ENCODE measurements at regions not wholly inside any gene's neighbourhood (a gene's known extent, or its start where the extent isn't known, plus 50 kb on each side); places are given as distances from the start of the nearest gene placed in this dataset.
"Not testable (repeated sequence)": the region's sequence is repeated elsewhere in the genome, so short reads cannot be mapped to it uniquely, and the experiment has no call there.

DNA sequence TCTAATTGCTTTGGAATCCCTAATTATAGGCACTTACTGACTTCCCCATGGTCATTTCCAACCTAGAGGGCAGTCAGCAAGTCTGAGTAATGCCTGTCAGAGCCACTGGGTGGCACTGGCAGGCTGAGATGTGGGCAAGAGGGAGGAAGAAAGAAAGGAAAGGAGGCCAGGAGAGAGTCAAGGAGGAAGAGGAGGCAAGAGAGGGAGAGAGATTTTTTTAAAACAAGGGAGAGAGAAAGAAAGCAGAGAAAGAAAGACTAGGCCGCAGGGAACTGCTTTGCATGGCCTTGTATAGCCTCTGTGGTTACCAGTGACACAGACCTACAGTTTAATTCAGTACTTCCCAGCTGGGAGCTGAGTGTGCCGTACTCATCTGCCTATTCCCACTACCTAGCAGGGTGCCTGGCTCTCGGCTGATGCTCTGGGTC, 210.4 kb upstream of the ADO start:
- Histone ChIP-seq H3K4me1 (ENCODE audit: control insufficient read depth, insufficient read depth, low read length) (peaks cover 16% of the 10 kb centered on the region), H3K9me3 (replicated peaks; ENCODE audit: low read length) (no peaks in the 10 kb centered on the region), H3K4me2 (ENCODE audit: low read length) (no peak overlapping the region), H3K4me3 (ENCODE audit: low read length) (no peak overlapping the region), H3K27me3 (ENCODE audit: control insufficient read depth, insufficient read depth, low read length) (no peaks in the 10 kb centered on the region), H3K36me3 (ENCODE audit: insufficient read depth, low read length) (no peaks in the 10 kb centered on the region), H3K9ac (ENCODE audit: low read depth, low read length) (no peak overlapping the region)

GRCh38 chr10:62597226-62597625, 207.3 kb upstream of the ADO start:
- Histone ChIP-seq H3K9ac (ENCODE audit: low read depth, low read length) (no peak overlapping the region), H3K4me1 (ENCODE audit: control insufficient read depth, insufficient read depth, low read length) (peaks cover 6% of the 10 kb centered on the region), H3K27me3 (ENCODE audit: control insufficient read depth, insufficient read depth, low read length) (no peaks in the 10 kb centered on the region), H3K9me3 (replicated peaks; ENCODE audit: low read length) (no peaks in the 10 kb centered on the region), H3K36me3 (ENCODE audit: insufficient read depth, low read length) (no peaks in the 10 kb centered on the region), H3K4me3 (ENCODE audit: low read length) (no peak overlapping the region), H3K4me2 (ENCODE audit: low read length) (no peak overlapping the region)

DNA sequence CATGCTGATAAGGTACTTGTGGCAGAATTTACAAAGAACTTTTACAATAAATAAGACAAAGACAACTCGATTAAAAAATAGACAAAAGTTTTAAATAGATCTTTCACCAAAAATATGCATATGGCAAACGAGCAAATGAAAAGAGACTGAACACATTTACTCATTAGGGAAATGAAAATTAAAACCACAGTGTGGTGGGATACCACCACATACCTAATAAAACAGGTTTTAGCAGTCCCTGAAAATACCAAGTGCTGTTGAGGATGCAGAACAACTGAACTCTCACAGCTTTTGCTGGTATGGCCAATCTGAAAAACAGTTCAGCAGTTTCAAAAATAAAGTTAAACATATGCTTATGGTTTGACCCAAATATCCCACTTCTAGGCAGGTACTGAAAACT, 205.4 kb upstream of the ADO start:
- H3K4me1 ChIP-seq (ENCODE audit: control insufficient read depth, insufficient read depth, low read length), result peaks cover 6% of the 10 kb centered on the region
- H3K4me2 ChIP-seq (ENCODE audit: low read length), result no peak overlapping the region
- no peaks in the 10 kb centered on the region for H3K36me3 ChIP-seq (ENCODE audit: insufficient read depth, low read length)
- no peak overlapping the region for H3K4me3 ChIP-seq (ENCODE audit: low read length)
- no peaks in the 10 kb centered on the region for H3K9me3 ChIP-seq (replicated peaks; ENCODE audit: low read length)
- no peaks in the 10 kb centered on the region for H3K27me3 ChIP-seq (ENCODE audit: control insufficient read depth, insufficient read depth, low read length)
- H3K9ac ChIP-seq (ENCODE audit: low read depth, low read length), result no peak overlapping the region

DNA sequence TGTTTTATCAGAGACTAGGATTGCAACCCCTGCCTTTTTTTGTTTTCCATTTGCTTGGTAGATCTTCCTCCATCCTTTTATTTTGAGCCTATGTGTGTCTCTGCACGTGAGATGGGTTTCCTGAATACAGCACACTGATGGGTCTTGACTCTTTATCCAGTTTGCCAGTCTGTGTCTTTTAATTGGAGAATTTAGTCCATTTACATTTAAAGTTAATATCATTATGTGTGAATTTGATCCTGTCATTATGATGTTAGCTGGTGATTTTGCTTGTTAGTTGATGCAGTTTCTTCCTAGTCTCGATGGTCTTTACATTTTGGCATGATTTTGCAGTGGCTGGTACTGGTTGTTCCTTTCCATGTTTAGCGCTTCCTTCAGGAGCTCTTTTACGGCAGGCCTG, 198.0 kb upstream of the ADO start:
- H3K9me3 ChIP-seq (replicated peaks; ENCODE audit: low read length); H3K36me3 ChIP-seq (ENCODE audit: insufficient read depth, low read length); H3K4me1 ChIP-seq (ENCODE audit: control insufficient read depth, insufficient read depth, low read length); H3K4me2 ChIP-seq (ENCODE audit: low read length); H3K27me3 ChIP-seq (ENCODE audit: control insufficient read depth, insufficient read depth, low read length); H3K9ac ChIP-seq (ENCODE audit: low read depth, low read length); H3K4me3 ChIP-seq (ENCODE audit: low read length): not testable (repeated sequence)

GRCh38 chr10:62608189-62608875, 196.2 kb upstream of the ADO start:
- not testable (repeated sequence) for H3K9me3 ChIP-seq (replicated peaks; ENCODE audit: low read length); H3K4me2 ChIP-seq (ENCODE audit: low read length); H3K9ac ChIP-seq (ENCODE audit: low read depth, low read length); H3K4me3 ChIP-seq (ENCODE audit: low read length); H3K4me1 ChIP-seq (ENCODE audit: control insufficient read depth, insufficient read depth, low read length); H3K27me3 ChIP-seq (ENCODE audit: control insufficient read depth, insufficient read depth, low read length); H3K36me3 ChIP-seq (ENCODE audit: insufficient read depth, low read length)

DNA sequence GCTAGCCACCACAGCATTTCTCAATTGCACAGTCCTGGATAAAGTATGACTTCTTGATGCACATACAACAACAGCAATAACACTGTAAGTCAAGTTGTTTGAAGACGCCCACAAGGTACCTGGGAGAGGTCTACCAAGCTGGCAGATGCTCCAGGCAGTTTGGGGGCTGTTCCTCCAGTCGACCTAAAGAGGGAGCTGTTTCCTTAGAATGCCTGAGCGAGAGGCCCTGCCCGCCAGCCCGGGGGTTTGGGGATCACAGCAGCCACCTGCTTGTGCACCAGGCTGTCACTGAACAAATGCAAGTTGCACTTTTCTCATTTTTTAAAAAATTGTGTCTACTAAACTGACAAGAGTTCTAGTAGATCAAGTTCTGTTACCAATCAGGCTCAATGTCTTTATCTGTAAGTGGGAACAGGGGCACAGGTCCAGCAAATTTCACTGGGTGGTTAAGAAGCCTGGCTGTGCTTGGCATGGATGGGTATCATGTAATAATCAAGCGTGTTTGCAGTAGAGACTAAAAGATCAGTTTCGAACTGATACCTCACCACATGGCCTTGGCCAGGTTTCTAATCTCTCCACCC, 193.8 kb upstream of the ADO start:
- Histone ChIP-seq H3K4me2 (ENCODE audit: low read length) (no peak overlapping the region), H3K4me1 (ENCODE audit: control insufficient read depth, insufficient read depth, low read length) (peaks cover 20% of the 10 kb centered on the region), H3K9ac (ENCODE audit: low read depth, low read length) (no peak overlapping the region), H3K4me3 (ENCODE audit: low read length) (no peak overlapping the region), H3K36me3 (ENCODE audit: insufficient read depth, low read length) (no peaks in the 10 kb centered on the region), H3K27me3 (ENCODE audit: control insufficient read depth, insufficient read depth, low read length) (no peaks in the 10 kb centered on the region), H3K9me3 (replicated peaks; ENCODE audit: low read length) (no peaks in the 10 kb centered on the region)

DNA sequence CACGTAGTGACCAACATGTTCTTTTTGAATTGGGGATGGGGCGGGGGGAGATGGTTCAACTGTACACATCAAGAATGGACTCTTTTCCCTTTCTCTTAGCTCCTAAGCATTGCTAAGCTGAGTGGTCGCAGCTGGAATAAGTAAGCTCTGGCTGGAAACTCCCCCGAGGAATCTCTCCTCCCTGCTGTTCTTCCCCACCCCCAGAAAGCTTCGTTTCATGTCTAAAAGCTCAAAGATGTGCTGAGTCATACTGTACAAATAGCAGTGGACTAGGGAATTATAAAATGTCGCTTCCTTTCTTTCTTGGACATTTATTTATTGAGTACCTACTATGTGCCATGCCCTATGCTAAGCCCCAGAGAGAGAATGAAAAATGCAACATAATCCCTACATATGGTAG, 191.1 kb upstream of the ADO start:
- Histone ChIP-seq H3K4me3 (ENCODE audit: low read length) (no peak overlapping the region), H3K4me1 (ENCODE audit: control insufficient read depth, insufficient read depth, low read length) (peaks cover 26% of the 10 kb centered on the region), H3K9ac (ENCODE audit: low read depth, low read length) (no peak overlapping the region), H3K36me3 (ENCODE audit: insufficient read depth, low read length) (no peaks in the 10 kb centered on the region), H3K27me3 (ENCODE audit: control insufficient read depth, insufficient read depth, low read length) (no peaks in the 10 kb centered on the region), H3K9me3 (replicated peaks; ENCODE audit: low read length) (no peaks in the 10 kb centered on the region), H3K4me2 (ENCODE audit: low read length) (no peak overlapping the region)

DNA sequence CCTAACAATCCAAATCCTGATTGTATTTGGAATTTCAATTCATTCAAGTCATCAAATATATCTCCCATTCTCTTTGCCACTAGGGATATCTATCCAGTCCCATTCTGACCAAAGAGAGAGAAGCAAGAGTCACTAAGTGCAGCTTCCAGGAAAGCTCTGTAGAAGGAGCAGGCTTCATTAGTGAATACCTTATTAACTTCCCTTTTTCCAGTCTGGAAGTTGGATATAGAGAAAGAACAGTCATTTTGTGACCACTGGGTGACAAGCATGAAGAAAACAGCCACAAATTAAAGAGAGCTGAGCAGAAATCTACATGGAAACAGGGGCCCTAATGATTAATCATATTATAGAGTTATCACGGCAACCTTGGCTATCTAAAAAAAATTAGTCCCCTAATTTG, 190.7 kb upstream of the ADO start:
- H3K27me3 ChIP-seq (ENCODE audit: control insufficient read depth, insufficient read depth, low read length), result no peaks in the 10 kb centered on the region
- H3K9me3 ChIP-seq (replicated peaks; ENCODE audit: low read length), result no peaks in the 10 kb centered on the region
- no peak overlapping the region for H3K4me3 ChIP-seq (ENCODE audit: low read length)
- no peaks in the 10 kb centered on the region for H3K36me3 ChIP-seq (ENCODE audit: insufficient read depth, low read length)
- no peak overlapping the region for H3K4me2 ChIP-seq (ENCODE audit: low read length)
- peaks cover 29% of the 10 kb centered on the region for H3K4me1 ChIP-seq (ENCODE audit: control insufficient read depth, insufficient read depth, low read length)
- H3K9ac ChIP-seq (ENCODE audit: low read depth, low read length), result no peak overlapping the region

DNA sequence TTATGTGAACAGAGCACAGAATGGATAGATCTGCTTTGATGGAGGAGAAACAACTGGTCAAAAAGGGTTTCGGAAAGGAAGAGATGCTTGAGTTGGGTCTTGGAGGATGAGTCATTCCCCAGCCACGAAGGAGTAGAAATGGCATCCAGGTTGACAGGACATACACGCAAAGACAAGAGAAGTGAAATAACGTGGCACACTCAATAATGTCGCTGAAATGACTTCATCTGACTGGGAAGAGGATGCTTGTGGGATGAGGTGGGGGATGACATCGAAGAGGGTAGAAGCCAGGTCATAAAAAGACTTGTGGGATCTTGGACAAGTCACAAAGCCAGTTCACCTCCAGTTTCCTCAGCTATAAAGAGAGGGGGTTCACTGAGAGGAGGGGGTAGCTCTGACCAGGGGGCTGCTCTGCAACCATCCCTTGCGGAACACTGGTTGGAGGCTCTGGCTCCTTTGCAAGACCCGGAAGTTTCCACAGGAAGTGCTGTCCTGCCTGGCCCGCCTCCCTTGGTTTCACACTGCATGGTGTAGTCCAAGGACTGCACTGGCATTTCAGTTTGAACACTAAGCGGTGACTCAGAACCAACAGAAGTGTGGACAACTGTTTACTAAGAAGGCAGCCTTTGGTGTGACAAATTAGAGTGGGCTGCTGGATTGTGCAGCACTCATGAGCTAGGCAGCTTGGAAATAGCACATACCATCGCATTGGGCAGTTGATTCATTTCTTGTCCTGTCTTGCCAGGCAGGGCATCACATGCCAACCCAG, 189.9 kb upstream of the ADO start:
- peaks cover 34% of the 10 kb centered on the region for H3K4me1 ChIP-seq (ENCODE audit: control insufficient read depth, insufficient read depth, low read length)
- H3K27me3 ChIP-seq (ENCODE audit: control insufficient read depth, insufficient read depth, low read length), result no peaks in the 10 kb centered on the region
- no peaks in the 10 kb centered on the region for H3K9me3 ChIP-seq (replicated peaks; ENCODE audit: low read length)

GRCh38 chr10:62616885-62617590, 187.5 kb upstream of the ADO start:
- H3K27me3 ChIP-seq (ENCODE audit: control insufficient read depth, insufficient read depth, low read length), result no peaks in the 10 kb centered on the region
- H3K4me1 ChIP-seq (ENCODE audit: control insufficient read depth, insufficient read depth, low read length), result peaks cover 34% of the 10 kb centered on the region
- H3K4me2 ChIP-seq (ENCODE audit: low read length), result no peak overlapping the region
- no peaks in the 10 kb centered on the region for H3K36me3 ChIP-seq (ENCODE audit: insufficient read depth, low read length)
- no peaks in the 10 kb centered on the region for H3K9me3 ChIP-seq (replicated peaks; ENCODE audit: low read length)
- no peak overlapping the region for H3K4me3 ChIP-seq (ENCODE audit: low read length)
- H3K9ac ChIP-seq (ENCODE audit: low read depth, low read length), result no peak overlapping the region

More for the DNA sequence above, 189.9 kb upstream of the ADO start:
- H3K36me3 ChIP-seq (ENCODE audit: insufficient read depth, low read length), result no peaks in the 10 kb centered on the region
- no peak overlapping the region for H3K4me3 ChIP-seq (ENCODE audit: low read length)
- H3K4me2 ChIP-seq (ENCODE audit: low read length), result peak overlapping the region; percentile 30
- H3K9ac ChIP-seq (ENCODE audit: low read depth, low read length), result no peak overlapping the region

DNA sequence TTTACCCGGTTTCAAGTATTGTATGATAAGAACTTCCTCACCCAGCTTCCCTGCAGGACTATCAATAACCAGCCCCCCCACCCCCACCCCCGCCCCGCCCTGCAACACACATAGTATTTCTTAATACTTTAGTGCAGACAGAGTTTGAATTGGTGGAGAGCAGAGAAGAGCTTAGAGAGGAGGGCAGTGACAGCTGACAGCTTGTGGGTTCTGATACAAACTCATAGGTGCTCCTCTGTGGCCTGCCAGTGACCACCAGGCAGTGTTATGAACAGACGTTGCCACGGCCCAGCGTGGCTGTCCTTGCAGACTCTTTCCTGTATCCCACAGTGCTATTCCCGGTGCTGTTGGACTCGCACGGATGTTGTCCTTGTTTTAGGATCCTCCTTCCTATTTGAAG, 186.9 kb upstream of the ADO start:
- Histone ChIP-seq H3K27me3 (ENCODE audit: control insufficient read depth, insufficient read depth, low read length) (no peaks in the 10 kb centered on the region), H3K4me3 (ENCODE audit: low read length) (no peak overlapping the region), H3K4me2 (ENCODE audit: low read length) (no peak overlapping the region), H3K4me1 (ENCODE audit: control insufficient read depth, insufficient read depth, low read length) (peaks cover 34% of the 10 kb centered on the region), H3K9me3 (replicated peaks; ENCODE audit: low read length) (no peaks in the 10 kb centered on the region), H3K9ac (ENCODE audit: low read depth, low read length) (no peak overlapping the region), H3K36me3 (ENCODE audit: insufficient read depth, low read length) (no peaks in the 10 kb centered on the region)

All from skeletal muscle satellite cell (primary cell).